Liver (tissue), 8 donors: ENCODE measurements at regions not wholly inside any gene's neighbourhood (a gene's known extent, or its start where the extent isn't known, plus 50 kb on each side); places are given as distances from the start of the nearest gene placed in this dataset.

Experiments used
- DNase-seq: peaks from one replicate; pipeline ENCODE4 v3.0.0-alpha.2; 2017; ENCODE audit warnings: low spot score
- H3K27ac ChIP-seq, 2 donors: one replicate each; pipeline ENCODE4 v1.7.0; 2013; ENCODE audit warnings: inconsistent platforms in 2 of 2, low read length in 2 of 2, control low read depth in 1 of 2, low read depth in 1 of 2, mild to moderate bottlenecking in 1 of 2
- H3K27me3 ChIP-seq, 4 donors: one replicate each; pipeline versions ENCODE4 v1.6.1 to v1.7.0; 2013; ENCODE audit warnings: low read length in 3 of 4, inconsistent platforms in 1 of 4, mild to moderate bottlenecking in 1 of 4, moderate library complexity in 1 of 4; ENCODE audit not compliant: control insufficient read depth in 4 of 4, insufficient read depth in 4 of 4
- H3K36me3 ChIP-seq, 4 donors: one replicate each; pipeline versions ENCODE4 v1.6.1 to v1.7.0; 2013; ENCODE audit warnings: low read length in 3 of 4, mild to moderate bottlenecking in 3 of 4, low read depth in 1 of 4, moderate library complexity in 1 of 4; ENCODE audit not compliant: control insufficient read depth in 4 of 4, insufficient read depth in 3 of 4
- H3K4me1 ChIP-seq, 4 donors: one replicate each; pipeline versions ENCODE4 v1.6.1 to v1.7.0; 2013; ENCODE audit warnings: low read length in 3 of 4, mild to moderate bottlenecking in 3 of 4, moderate library complexity in 1 of 4; ENCODE audit not compliant: control insufficient read depth in 4 of 4, insufficient read depth in 4 of 4
- H3K4me3 ChIP-seq, 3 donors: one replicate each; pipeline versions ENCODE4 v1.6.1 to v1.7.0; 2013; ENCODE audit warnings: low read length in 3 of 3, control low read depth in 1 of 3, low read depth in 1 of 3, mild to moderate bottlenecking in 1 of 3
- H3K9ac ChIP-seq, 2 donors: one replicate each; pipeline ENCODE4 v1.7.0; 2013; ENCODE audit warnings: low read length in 2 of 2, mild to moderate bottlenecking in 2 of 2, moderate library complexity in 2 of 2, control low read depth in 1 of 2, low read depth in 1 of 2
- H3K9me3 ChIP-seq, 4 donors: one replicate each; pipeline versions ENCODE4 v1.6.1 to v1.7.0; 2013; ENCODE audit warnings: low read length in 3 of 4; ENCODE audit not compliant: control insufficient read depth in 4 of 4
- ATF3 ChIP-seq: IDR thresholded peaks from 2 replicates; pipeline ENCODE4 v1.6.1; 2016; ENCODE audit warnings: antibody characterized with exemption
- CTCF ChIP-seq: fragments of 150-350 bp; IDR thresholded peaks from 2 replicates; pipeline ENCODE4 v1.5.1; 2017; ENCODE audit warnings: improper control_type of control experiment, low read depth, low read length; ENCODE audit not compliant: missing input control
- EGR1 ChIP-seq, 2 donors: IDR thresholded peaks; 2 replicates each; pipeline ENCODE4 v1.6.1; 2016 to 2018; ENCODE audit warnings: antibody characterized with exemption in 2 of 2, low read depth in 2 of 2
- FOXA1 ChIP-seq: IDR thresholded peaks from 2 replicates; pipeline ENCODE4 v1.6.1; 2016; ENCODE audit warnings: antibody characterized with exemption
- FOXA2 ChIP-seq: IDR thresholded peaks from 2 replicates; pipeline ENCODE4 v1.6.1; 2016; ENCODE audit warnings: antibody characterized with exemption
- GABPA ChIP-seq, 2 donors: IDR thresholded peaks in 1 of 2; conservative IDR thresholded peaks in 1 of 2; 2 replicates each; pipeline ENCODE4 v1.6.1; 2016; ENCODE audit warnings: antibody characterized with exemption in 2 of 2, mild to moderate bottlenecking in 1 of 2, moderate library complexity in 1 of 2
- HNF4A ChIP-seq, 2 donors: conservative IDR thresholded peaks; 2 replicates each; pipeline ENCODE4 v1.6.1; 2016; ENCODE audit warnings: antibody characterized with exemption in 2 of 2, mild to moderate bottlenecking in 2 of 2
- HNF4G ChIP-seq: IDR thresholded peaks from 2 replicates; pipeline ENCODE4 v1.6.1; 2016; ENCODE audit warnings: antibody characterized with exemption
- JUND ChIP-seq, 2 donors: IDR thresholded peaks; 2 replicates each; pipeline ENCODE4 v1.6.1; 2016; ENCODE audit warnings: antibody characterized with exemption in 2 of 2
- NR2F2 ChIP-seq: IDR thresholded peaks from 2 replicates; pipeline ENCODE4 v1.6.1; 2016; ENCODE audit warnings: antibody characterized with exemption
- RAD21 ChIP-seq, 2 donors: IDR thresholded peaks; 2 replicates each; pipeline ENCODE4 v1.6.1; 2016; ENCODE audit warnings: antibody characterized with exemption in 2 of 2, mild to moderate bottlenecking in 2 of 2
- REST ChIP-seq: IDR thresholded peaks from 2 replicates; pipeline ENCODE4 v1.6.1; 2016; ENCODE audit warnings: antibody characterized with exemption, mild to moderate bottlenecking
- RXRA ChIP-seq, 2 donors: IDR thresholded peaks; 2 replicates each; pipeline ENCODE4 v1.6.1; 2017 to 2018; ENCODE audit warnings: antibody characterized with exemption in 2 of 2, mild to moderate bottlenecking in 1 of 2
- SP1 ChIP-seq: IDR thresholded peaks from 2 replicates; pipeline ENCODE4 v1.6.1; 2018; ENCODE audit warnings: antibody characterized with exemption, mild to moderate bottlenecking
- TAF1 ChIP-seq: conservative IDR thresholded peaks from 2 replicates; pipeline ENCODE4 v1.6.1; 2016; ENCODE audit warnings: antibody characterized with exemption, mild to moderate bottlenecking
- YY1 ChIP-seq: IDR thresholded peaks from 2 replicates; pipeline ENCODE4 v1.6.1; 2016; ENCODE audit warnings: antibody characterized with exemption, mild to moderate bottlenecking
- ZBTB33 ChIP-seq: IDR thresholded peaks from 2 replicates; pipeline ENCODE4 v1.6.1; 2016; ENCODE audit warnings: antibody characterized with exemption
- WGBS: extraction: QIAGEN DNeasy Blood & Tissue Kit; methylation state at CpG from one replicate; pipeline ENCODE4 v1.1.7; 2013; 5-methylcytosine and 5-hydroxymethylcytosine counted together
- TF ChIP-seq, protein P1 (sequence below): IDR thresholded peaks from 2 replicates; pipeline ENCODE4 v1.6.1; 2016; ENCODE audit warnings: antibody characterized with exemption
- donor health status: healthy.
- donor health status: healthy.
- donor health status: healthy.
- donor health status: healthy.
- donor health status: healthy.

- TF ChIP-seq CTCF (peak; percentile 43), RAD21 (IDR thresholded peaks at IDR 0.05) (peak; percentile 66 to 79), RXRA (IDR thresholded peaks at IDR 0.05) (no peak)
- Histone ChIP-seq H3K9me3 (no peaks in the 10 kb centered on the region), H3K27ac (no peak overlapping the region), H3K27me3 (no peaks in the 10 kb centered on the region), H3K4me3 (no peak overlapping the region), H3K36me3 (no peaks in the 10 kb centered on the region), H3K4me1 (no peaks in the 10 kb centered on the region), H3K9ac (no peak overlapping the region)
- 91% methylated on average over 1 of the region's 1 CpG for WGBS
- no peak for DNase-seq
Observed at GRCh38 chr3:163490119-163490518, 1588.2 kb downstream of the SI start.

DNA sequence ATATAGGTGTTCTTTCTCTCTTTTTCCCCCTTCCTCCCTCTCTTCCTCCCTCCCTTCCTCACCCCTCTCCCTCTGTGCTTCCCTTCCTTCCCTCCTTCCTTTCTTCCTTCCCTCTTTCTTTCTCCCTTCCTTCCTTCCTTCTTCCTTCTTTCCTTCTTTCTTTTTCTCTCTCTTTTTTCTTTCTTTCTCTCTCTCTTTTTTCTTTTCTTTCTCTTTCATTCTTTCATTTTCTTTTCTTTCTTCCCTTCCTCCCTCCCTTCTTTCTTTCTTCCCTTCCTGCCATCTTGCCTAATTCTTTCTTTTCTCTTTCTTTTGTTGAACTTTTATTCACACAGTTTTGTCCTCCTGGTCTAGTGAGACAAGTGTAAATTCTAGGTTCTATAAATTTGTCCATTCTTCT is 1595.6 kb downstream of the SI start:
- Histone ChIP-seq H3K27ac (no peak overlapping the region), H3K9me3 (no peaks in the 10 kb centered on the region), H3K4me3 (no peak overlapping the region), H3K4me1 (no peaks in the 10 kb centered on the region), H3K9ac (no peak overlapping the region), H3K27me3 (peaks cover 0 to 2% (median 0%) of the 10 kb centered on the region in 4 donors), H3K36me3 (no peaks in the 10 kb centered on the region)
- no peak for DNase-seq
- TF ChIP-seq ZBTB33 (no peak), SP1 (no peak), NR2F2 (no peak), JUND (IDR thresholded peaks at IDR 0.05) (no peak), EGR1 (IDR thresholded peaks at IDR 0.05; ENCODE audit: low read depth in 2 of 2) (no peak), TAF1 (no peak), CTCF (no peak), GABPA (IDR thresholded peaks at IDR 0.05 in 1 of 2, conservative IDR thresholded peaks at IDR 0.05 in 1 of 2) (no peak), RAD21 (IDR thresholded peaks at IDR 0.05) (no peak), FOXA1 (no peak), RXRA (IDR thresholded peaks at IDR 0.05) (no peak), ATF3 (no peak), FOXA2 (no peak), HNF4A (conservative IDR thresholded peaks at IDR 0.05) (no peak), REST (no peak), HNF4G (no peak), YY1 (no peak)
- TF ChIP-seq, protein P1, sequence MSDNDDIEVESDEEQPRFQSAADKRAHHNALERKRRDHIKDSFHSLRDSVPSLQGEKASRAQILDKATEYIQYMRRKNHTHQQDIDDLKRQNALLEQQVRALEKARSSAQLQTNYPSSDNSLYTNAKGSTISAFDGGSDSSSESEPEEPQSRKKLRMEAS, result no peak
